SKM-1 treated with dmso at 0.1 percent for 144 hours (cell line): ENCODE measurements at regions not wholly inside any gene's neighbourhood (a gene's known extent, or its start where the extent isn't known, plus 50 kb on each side); places are given as distances from the start of the nearest gene placed in this dataset.
A peak's percentile ranks its signal among the peaks of the same experiment; 100 is the strongest.
"Not testable (repeated sequence)": the region's sequence is repeated elsewhere in the genome, so short reads cannot be mapped to it uniquely, and the experiment has no call there.

ENCODE experiments used
- DNase-seq: peaks from one replicate; lab custom pipeline; 2025; ENCODE audit not compliant: unreplicated experiment; lab: John Stamatoyannopoulos, UW

DNA sequence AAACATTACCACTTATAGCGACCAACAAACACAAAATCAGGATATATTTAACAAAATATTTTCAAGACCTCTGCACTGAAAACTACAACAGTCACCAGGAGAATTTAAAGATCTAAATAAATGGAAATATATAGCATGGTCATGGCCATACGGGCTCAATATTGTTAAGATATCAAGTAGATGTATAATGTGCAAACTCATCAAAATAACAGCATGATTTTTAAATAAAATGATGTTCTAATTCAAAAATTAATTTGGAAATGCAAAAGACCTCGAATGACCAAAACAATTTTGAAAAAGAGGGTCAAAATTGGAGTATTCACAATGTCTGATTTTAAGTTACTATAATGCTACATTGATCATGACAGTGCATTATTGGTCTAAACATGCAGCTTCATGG, 159.1 kb upstream of the NDN start:
- DNase-seq, result no peak

DNA sequence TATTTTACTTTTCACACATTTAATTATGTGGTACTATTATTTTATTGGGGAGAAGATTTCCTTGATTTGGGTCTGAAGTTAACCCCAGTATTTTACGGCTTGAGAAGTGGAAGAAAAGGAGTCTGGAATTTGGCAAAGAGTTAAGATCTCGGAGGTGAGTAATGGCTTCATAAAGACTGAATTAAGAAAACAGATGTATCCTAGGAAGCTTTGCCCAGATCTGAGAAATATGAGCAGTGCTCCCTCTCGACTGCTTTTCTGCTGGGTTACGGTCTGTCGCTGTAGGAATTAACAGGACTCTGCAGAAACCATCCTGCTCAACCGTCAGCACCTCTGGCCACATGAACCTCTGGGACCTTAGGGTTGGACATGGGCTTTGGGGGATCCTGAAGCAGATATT, 163.6 kb upstream of the NDN start:
- DNase-seq, result no peak

DNA sequence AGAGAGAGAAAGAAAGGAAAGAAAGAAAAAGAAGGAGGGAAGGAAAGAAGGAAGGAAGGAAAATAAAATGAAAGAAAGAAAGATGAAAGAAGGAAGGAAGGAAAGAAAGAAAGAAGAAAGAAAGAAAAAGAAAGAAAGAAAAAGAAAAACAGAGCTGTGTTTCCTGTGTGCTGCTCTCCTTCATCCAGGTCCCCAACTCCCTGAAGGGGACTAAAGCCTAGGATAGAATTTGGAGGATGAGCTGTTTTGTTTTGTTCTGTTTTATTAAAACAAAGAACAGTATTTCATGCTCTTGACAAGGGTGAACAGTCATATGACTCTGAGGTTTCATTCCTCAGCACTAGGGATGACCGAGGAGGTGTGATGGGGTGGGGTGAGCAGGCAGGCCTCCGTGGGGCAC, 164.8 kb upstream of the NDN start:
- DNase-seq, result no peak

DNA sequence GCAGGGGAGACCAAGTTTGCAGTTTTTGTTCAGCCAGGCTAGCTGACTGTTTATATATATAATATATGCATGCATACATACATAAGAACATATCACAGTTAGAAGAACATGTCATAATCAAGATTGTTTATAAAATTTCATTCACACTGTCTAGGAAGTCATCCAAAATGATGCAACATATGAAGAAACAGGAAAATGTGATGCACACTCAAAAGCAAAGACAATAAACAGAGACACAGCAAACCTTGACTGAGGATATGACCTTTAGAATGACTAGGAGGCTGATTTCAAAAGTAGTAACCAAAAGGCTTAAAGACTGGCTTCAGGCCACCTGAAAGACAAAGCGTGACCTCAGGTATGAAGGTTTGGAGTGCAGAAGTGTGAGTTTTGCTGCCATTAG, 166.2 kb upstream of the NDN start:
- DNase-seq, result no peak

DNA sequence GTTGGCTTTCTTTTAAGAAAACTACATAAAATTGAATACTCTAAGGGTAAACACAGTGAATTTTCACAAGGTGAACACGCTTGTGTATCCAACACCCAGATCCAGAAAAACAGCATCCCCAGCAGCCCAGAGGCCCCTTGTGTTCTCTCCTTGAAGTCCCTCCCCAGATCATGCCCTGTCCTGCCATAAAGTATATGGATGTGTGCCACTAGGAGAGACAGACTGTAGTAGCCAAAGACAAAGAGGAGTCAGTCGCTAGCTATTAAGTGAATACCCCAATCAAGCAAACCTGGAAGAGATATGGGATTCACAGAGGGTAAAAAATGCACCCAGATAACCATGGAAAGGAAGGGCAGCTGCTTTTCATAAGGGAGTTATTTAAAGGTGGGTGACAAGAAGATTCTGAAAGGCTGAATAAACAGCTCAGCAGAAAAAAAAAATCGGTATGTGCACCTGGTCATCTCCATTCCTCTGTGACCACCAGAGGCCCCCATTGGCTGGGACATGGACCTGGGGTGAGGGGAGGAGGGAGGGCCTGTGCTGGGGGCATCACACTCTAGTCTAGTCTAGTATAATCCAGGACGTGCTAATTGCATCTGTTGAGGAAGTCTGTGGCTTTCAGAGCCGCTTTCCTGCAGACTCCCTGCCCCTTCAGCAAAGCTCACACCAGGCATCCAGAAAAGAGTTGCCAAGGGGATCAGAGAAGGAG, 167.3 kb upstream of the NDN start:
- DNase-seq, result no peak

DNA sequence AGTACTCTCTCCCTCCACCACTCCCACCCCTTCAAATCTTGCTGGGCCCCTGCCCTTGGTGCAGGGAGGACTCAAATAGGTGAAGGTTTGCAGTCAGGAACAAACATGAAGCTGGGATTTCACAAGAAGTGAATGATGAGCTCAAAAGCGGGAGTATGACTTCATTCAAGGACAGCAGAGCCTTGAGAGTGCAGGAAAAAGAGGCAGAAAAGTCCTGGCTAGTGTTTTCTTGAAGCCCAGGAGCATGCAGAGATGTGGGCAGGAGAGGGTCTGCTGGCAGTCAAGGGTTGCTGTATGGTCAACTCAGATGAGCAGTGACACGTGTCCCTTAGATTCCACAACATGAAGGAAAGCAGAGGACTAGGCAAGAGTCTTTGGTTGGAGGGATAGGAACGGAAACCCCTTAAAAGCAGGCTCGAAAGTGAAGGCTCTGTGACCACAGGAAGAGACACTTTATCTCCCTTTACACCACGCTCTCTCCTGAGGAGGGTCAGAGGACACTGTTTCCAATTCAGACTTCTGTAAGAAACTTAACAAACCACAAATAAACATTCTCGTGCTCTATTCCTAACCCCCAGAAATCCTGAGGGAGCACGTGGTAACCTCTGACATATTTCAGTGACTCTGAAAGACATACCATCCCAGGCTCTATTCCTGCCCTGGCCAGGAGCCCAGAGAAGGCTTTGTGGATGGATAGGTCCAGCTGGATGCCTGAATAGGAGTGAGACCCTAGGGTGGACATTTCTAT, 168.0 kb upstream of the NDN start:
- no peak for DNase-seq

DNA sequence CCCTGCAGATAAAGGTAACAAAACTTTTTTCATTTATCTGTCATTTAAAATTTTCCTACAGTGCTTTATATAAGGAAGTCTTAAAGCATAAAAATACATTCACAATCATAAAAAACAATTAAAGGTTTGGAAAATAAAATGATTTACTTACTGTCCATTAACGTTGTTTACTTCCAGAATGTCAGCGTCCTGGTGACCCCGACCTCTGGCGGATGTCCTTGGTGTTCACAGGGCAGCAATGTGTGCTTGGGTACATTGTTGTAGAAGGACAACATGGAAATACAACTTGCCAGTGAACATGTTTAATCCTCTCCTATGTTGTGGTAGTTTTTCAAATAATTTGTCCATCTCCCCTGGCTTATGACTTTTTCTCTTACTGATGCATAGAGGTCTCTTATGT, 168.8 kb upstream of the NDN start:
- no peak for DNase-seq

DNA sequence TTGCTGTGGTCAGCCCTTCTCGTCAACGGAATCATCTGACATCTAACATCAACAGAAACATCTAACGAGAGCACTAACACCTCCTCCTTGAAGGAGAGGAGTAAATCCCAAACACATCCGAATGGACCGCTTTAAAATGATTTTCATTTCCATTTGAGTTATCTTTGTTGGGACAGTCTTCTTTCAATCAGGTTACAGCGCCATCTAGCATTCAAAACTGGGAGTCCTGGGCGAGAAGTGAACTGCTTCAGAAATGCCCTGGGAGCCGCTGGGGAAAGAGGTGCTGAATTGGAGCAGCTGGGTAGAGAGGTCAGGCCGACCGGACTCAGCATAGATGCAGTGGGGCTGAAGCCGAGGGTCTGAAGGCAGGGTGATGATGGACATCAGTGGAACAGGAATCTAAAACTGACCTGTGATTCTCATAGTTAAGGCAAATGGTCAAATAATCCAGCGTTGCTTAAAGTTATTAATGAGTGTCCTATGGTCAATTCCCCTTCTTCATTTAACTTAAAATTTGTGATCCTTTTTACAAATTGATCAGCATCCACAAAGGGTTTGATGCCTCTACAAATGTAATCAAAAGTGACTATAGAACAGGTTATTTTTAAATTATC, 170.0 kb upstream of the NDN start:
- peak; percentile 43 for DNase-seq

DNA sequence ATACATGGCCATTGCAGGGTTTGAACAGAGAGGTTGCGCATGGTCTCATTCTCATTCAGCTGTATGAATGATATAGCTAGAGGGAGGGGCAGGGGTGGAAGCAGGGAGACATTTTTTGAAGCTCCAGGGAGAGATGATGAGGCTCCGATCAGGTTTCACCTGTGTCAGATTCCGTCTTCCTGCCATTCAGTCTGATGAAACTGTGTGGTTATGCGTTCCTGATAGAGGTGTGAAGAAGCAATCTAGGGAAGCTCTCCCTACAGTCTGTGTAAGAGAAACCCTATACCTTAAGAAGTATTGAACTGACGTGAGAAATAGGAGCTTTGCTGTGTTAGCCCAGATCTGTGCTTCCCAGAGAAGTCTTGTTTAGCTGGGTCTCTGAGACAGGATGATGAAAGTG, 171.9 kb upstream of the NDN start:
- DNase-seq, result no peak

DNA sequence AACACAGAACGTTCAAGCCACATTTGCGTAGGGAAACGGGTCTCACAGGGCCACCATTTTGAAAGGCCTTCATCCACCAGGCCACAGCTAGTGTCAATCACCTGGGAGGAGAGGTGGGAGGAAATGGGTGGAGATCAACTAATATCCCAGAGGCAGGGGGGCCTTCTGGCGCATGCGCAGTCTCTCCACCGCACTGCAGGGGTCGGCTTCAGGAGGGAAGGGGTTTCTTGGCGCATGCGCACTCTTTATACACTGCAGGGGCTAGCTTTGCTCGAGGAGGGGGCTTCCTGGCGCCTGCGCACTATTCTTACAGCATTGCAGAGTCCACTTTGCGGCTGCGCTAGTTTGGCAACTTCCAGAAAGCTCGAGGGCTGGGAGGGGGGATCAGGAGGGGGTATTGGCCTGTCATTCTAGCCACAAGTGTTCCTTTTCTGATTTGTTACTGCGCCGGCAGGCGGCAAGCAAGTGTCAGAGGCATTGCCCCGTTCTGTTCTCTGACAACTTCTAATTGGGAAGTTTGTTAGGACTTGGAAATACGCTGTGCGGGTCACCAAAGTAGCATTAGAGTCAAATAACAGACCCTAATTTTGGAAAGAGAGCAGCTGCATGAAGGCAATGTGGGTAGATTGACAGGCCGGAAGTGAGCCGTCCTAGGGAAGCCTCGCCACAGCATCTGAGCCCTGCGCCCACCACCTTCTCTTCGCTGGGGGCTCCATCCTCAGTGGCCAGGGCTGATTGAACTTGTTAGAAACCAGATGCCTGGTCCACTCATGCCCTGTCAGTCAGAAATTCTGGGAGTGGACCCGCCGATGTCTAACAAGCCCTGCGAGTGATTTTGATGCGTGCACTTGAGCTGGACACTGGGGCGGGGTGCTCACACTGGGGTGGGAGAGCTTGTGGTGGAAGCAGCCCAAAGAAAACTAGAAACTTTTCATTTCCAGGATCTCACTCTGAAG, 173.5 kb upstream of the NDN start:
- no peak for DNase-seq

DNA sequence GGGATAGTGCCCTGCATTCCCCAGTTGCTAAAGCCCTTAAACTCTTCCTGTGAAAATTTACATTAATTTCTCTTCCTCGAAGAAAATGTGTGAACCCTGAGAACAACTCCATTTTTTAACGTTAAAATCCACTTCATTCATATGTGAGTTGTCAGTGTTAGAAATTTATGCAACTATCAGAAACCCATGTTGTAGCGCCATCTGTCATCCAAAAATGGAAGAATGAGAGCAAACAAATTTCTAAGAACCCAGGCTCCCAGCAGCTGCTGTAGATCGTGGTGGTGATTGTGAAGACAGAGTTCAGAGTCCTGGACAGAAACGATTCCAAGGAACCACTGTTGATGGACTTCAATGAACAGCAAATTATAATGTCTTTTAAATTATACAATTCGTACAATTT, 179.7 kb upstream of the NDN start:
- DNase-seq, result peak; percentile 27

DNA sequence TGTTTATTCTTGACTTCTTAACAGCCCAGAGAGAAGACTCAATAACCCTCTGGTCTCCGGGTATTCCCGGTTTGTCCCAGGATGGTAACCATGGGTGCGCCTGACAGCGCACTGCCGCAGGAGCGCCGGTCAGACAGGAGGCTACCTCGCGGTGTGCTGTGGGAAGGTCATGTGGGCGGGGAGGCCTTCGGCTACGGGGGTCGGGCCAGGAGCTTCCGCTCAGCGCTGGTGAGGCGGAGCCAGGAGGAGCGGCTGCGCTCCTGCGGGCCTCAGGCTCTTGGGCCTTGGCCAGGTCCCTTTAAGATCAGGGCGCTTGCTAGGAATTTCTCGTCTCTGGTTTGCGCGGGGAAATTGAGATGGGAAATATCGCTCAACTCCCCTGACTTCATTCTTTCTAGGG, 182.3 kb upstream of the NDN start:
- DNase-seq, result no peak

DNA sequence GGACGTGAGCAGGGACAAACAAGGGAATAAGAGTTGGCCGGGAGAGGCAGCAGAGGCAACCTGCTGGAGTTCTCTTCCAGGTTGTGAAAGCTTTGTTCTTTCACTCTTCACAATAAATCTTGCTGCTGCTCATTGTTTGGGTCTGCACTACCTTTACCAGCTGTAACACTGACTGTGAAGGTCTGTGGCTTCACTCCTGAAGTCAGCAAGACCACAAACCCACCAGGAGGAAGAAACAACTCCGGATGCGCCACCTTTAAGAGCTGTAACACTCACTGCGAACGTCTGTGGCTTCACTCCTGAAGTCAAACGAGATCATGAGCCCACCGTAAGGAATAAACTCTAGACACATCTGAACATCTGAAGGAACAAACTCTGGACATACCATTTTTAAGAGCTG, 186.5 kb upstream of the NDN start:
- DNase-seq, result not testable (repeated sequence)

DNA sequence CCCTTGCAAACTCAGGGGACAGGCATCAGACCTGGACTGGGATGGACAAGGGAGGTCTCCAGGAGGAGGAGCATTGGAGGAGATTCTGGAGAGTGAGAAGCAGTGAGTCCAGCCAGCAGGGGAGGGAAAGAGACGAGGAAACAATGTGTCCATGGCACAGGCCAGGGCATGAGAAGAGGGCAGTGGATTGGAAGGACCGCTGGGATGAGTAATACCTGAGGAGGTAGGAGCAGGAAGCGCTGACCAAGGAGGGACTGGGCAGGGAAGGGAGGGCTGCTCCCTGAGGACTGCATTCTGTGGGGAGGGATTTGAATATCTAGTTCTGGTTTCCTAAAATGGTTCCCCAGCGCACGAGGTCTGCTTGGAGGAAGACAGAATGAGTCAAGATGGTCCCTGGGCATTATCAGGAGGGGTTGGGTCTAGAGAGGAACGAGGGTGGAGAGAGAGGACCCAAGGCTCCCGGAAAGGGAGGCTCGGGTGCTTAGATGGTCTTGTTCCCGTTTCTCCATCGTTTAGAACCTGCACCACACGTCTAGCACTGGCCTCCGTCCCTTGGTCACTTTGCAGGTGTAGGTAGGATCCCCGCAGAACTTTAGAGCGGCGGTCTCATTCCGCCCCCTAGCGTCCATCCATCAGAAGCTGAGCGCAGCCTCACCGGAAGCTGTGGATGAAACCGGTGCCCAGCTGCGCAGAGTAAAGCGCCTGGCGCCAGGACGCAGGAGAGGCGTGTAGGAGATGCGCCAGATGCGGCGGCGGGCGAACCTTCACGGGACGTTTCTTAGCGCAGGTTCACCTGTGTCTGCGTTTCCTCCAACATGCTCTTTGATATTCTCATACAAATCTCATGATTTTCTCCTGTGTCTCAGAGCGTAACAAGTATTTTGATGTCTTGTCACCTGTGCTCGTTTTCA, 190.7 kb upstream of the NDN start:
- DNase-seq, result peak; percentile 32

DNA sequence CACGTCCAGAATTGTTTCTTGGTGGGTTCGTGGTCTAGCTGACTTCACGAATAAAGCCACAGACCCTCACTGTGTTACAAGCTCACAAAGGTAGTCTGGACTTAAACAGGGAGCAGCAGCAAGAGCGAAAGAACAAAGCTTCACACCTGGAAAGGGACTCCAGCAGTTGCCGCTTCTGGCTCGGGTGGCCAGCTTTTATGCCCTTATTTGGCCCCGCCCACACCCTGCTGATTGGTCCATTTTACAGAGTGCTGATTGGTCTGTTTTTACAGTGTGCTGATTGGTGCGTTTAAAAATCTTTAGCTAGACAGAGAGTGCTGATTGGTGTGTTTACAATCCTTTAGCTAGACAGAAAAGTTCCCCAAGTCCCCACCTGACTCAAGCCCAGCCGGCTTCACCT, 194.2 kb upstream of the NDN start:
- DNase-seq, result no peak

DNA sequence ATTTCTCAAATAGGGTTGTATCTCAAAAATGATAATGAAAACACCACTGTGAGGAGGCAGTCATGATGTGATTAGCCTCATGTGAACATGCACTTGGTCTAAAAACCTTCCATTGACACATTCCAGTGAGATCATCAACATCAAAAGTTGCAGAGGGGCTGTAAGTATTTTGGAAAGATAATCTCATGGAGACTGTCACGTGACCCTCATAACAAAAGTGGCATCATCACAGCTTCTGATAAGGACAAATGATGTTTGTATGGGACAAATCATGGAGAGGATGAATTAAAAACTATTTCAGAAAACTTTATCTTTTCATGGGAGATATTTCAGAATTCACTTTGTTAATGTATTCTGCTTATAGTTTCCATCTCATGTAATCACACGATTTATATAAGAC, 203.1 kb upstream of the NDN start:
- no peak for DNase-seq

DNA sequence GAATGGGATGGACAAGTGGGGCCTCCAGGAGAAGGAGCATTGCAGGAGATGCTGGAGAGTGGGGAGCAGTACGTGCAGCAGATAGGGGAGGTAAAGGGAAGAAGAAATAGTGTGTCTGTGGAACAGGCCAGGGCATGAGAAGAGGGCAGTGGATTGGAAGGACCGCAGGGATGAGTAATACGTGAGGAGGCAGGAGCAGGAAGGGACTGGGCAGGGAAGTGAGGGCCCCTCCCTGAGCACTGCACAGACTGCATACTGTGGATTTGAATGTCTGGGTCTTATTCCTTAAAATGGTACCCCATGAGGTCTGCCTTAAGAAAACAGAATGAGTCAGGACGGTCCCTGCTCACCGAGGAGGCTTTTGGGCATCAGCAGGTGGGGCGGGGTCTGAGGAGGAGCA, 210.0 kb upstream of the NDN start:
- no peak for DNase-seq

DNA sequence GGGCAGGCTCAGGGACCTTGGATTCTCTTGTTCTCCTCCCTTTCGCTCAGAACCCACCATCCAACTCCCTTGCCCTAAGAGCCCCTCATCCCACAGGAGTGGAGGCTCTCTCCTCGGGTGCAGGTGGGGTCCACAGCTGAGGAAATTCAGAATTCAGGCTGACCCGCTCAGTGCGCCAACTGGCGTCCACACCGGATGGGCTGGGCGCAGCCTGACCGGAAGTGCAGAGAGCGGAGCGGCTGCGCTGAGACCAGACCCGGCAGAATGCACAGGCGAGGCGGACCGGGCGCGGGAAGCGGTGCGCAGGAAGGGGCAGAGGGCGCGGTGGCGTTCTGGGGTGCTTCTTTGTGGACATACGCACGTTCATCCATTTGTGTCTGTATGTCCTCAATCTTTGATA, 210.4 kb upstream of the NDN start:
- DNase-seq, result no peak

DNA sequence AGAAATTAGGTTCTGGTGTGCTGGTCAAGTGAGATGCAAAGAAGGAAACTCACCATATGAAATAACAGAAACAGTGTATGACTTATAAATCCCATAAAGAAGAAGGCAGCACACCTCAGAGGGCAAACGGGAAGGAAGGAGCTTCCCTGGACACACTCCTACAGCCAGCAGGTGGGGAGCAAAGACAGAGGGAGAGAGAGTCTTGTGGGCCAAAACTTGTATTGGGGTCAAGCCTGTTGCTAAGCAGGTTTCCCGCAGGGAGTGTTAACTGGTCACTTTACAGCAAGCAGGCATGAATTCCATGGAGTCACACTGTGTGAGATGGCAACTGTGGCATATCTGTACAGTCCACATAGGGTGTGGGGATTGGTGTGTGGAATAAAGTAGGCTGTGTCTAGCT, 222.9 kb upstream of the NDN start:
- no peak for DNase-seq

DNA sequence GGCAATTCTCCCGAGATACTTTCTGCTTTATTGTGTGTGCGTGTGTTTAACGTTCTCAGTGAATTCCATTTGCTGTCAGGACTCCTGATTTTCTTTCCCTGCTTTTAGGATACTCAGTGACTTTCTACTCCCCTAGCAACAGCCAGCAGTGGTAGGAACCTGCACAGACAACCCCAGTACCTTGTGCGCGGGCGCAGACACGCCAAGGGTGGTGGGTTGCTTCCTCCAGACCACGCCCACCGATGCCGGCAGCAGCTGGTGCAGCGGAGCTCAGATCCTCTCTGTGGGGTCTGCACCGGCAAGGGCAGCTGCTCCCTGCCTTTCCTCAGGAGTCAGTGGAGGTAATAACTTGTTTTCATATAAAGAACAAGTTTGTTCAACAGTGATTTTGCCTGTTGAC, 225.1 kb upstream of the NDN start:
- no peak for DNase-seq
